ENCODE measurements at regions not wholly inside any gene's neighbourhood (a gene's known extent, or its start where the extent isn't known, plus 50 kb on each side); places are given as distances from the start of the nearest gene placed in this dataset.
A peak's percentile ranks its signal among the peaks of the same experiment; 100 is the strongest.

DNA sequence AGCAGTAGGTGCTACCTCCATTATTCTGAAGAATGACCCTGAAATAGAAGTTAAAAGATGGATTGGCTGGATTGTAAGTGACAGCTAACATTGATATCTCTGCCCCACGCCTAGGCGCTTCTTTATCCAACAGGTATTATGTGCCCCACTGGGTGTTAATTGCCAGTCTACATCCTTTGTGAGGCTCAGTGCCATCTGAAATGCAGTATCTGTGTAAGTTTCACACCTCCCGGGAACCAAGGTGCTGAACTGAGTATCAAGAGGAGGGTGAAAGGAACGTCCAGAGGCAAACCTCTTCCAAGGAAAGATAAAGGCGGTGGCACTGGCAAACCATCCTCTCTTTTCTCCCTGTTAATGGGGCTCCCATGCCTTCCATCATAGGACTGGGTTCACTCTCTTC, 181.1 kb upstream of the UBL3 start:
- no peak for DNase-seq (ENCODE audit: low spot score)

DNA sequence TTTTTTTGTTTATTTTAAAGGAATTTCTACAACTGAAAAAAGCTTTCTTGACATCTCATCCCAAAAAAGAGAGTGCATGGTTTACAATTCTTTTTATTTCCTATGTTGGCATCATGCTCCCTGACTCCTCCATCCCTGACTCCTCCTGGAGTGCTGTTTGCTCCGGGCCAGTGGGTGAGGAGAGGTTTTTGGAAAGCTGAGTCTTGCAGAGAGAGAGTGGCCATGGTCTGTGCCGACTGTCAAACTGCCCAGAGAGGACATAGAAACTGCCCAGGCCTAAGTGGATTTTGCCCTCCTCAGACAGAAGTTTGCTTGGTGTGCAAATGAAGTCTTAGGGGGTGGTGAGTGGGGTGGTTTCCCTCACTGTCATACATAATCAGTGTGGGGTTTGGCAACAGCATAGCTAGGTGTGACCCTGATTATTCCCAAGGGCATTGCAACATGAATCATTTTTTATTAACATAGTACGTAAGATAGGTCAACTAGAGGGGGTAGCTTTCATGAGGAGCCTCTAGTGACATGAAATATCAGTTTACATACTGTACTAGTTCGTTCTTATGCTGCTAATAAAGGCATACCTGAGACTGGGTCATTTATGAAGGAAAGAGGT, 179.8 kb upstream of the UBL3 start:
- no peak for DNase-seq (ENCODE audit: low spot score)

DNA sequence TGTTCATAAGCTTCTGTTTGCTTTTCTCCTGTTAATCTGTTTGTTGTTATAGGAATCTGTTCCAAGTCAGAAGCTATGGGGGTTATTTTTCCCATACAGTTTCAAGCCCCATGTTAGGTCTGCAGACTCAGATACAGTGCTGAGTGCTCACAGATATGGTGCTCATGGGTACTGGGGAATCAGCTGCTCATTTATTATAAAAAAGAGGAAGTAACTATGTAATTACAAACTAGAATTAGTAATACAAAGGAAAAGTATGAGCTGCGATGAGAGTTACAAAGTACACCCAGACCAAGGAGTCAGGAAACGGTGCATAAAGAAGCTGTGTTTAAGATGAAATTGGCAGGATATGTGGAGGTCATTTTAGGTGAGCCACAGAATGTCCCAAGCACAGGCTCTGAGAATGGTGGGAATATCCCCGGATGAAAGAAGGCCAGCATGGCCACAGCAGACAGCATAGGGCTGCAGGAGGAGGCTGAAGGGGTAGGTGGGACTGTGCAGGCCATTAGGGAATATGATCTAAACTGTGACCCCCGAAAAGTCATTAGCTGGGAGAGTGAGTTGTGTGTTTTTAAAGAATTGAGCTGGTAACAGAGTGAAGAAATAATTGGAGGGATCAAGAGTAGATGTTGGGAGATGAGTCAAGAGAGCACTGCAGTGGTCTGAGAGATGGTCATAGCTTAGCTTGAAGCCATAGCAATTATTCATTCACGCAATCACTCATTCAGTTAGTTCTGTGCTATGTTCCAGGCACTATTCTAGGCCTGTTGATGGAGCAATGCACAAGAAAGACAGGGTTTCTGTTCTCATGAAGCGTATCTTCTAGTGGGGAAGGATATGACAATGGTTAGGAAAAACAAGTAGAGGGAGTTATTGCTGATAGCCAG, 177.4 kb upstream of the UBL3 start:
- peak; percentile 24 for DNase-seq (ENCODE audit: low spot score)

DNA sequence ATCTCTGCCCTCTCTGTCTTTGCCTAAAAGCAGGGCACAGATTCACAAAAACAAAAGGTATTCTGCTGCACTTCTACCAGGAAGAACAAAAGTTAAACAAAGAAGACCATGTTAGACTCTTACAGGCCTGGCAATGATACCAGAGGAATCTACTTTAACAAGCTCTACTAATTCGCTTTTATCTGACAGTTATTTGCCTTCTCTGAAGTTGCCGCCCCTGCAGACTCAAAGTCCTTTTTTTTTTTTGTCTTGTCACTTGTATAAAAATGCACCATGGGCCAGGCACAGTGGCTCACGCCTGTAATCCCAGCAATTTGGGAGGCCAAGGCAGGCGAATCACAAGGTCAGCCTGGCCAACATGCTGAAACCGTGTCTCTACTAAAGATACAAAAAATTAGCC, 176.5 kb upstream of the UBL3 start:
- DNase-seq (ENCODE audit: low spot score): no peak

DNA sequence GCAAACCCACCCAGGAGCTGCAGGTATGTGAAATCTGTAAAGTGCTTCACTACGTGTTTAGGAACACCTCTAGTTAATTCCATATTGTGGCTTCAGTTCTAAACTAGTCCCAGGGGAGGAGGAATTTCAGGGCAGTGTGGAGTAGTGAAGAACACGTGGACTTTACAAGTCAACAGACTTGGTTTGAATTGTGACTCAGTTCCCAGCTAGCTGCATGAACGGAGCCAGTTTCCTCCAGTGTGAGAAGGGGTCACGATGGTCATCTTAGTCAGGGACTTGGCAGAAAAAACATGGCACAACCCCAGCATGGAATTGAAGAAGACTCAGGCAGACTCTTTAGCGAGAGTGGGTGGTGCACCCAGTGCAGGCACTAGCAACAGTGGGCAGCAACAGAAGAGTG, 175.7 kb upstream of the UBL3 start:
- peak; percentile 75 for DNase-seq (ENCODE audit: low spot score)

DNA sequence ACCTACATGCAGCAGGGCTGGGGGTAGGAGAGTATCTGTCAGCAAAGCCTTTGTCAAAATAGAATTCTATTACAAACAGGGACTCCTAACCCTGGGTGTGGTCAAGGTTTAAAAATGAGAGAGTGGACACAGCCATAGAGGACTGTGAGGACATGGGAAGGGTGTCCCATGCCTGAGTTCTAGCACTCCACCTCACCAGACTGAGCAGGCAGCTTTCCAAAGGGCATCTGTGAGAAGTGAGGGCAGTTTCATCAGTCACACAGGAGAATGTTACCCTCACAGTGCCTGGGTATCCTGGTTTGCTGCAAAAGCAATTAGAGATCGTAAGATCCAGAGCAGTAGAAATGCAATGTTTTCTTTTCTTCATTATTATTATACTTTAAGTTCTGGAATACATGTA, 174.9 kb upstream of the UBL3 start:
- DNase-seq (ENCODE audit: low spot score): no peak

DNA sequence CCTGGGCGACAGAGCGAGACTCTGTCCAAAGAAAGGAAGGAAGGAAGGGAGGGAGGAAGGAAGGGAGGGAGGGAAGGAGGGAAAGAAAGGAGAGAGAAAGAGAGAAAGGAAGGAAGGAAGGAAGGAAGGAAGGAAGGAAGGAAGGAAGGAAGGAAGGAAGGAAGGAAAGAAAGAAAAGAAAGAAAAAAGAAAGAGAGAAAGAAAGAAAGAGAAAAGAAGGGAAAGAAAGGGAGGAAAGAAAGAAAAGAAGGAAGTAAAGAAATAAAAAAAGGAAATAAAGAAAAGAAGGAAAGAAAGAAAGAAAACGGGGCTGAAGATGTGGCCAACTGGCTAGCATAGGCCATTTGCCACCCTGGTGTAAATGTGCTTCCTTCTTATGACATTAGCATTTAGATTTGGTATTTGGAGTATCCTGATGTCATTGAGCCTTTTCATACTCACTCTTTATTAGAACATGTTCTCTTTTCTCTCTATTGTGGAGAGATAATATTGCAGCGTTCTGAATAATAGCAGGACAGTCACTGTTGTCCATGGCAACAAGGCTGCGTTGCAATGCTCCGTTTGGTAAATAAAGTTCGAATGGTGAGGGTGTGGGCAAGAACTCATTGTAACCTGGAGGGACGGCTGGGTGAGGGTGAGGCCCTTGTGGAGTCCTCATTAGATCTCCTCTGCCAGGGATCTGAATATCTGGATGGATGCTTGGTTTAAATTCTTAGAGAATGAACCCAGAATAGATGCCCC, 173.9 kb upstream of the UBL3 start:
- DNase-seq (ENCODE audit: low spot score): no peak

DNA sequence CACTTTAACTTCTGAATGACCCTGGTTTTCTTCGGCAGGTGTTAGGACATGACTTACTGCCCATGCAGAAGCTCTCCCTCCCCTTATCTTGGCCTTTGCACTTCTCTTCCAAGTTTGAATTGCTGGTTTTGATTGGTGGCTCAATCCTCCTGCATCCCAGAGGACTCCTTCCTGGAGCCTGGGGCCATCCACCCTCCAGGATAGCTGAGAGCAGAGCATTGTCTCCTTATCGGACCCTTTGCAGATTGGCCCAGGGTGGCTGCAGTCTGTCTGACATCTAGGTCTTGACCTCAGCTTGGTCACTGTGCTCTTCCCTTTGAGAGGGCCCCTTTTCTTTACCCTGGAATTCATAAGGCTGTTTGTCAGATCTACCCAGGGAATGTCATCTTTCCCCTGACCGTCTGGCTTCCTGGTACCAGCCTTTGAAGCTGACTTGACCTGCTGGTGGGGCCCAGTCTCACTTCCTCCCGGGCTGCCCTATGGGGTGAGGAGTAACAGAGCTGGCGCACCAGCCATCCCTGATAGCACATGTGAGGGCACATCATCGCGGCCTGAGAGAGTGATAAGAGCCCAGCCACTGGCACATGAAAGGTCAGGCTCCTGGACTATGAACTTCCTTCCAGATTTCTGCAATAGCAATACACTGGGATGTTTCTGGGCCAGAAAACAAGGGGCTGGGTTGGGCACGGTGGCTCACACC, 172.9 kb upstream of the UBL3 start:
- DNase-seq (ENCODE audit: low spot score): no peak

DNA sequence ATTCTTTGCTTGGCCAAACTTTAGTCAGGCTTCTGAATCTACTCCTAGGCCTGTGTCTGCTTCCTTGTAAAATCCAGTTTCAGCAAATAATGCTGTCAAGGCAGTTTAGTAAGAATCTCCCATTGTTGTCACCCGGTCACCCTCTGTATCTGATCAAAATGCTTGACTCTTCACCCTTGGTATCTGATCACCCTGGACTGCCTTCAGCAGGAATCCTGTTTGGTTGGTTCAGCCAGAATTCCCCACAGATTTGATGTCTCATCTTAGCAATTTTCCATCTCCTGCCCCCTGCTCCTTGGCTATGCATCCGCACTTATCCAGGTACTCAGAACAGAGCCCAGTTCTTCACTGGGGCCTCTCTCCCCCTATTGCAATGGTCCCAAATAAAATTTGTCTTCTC, 172.4 kb upstream of the UBL3 start:
- no peak for DNase-seq (ENCODE audit: low spot score)

DNA sequence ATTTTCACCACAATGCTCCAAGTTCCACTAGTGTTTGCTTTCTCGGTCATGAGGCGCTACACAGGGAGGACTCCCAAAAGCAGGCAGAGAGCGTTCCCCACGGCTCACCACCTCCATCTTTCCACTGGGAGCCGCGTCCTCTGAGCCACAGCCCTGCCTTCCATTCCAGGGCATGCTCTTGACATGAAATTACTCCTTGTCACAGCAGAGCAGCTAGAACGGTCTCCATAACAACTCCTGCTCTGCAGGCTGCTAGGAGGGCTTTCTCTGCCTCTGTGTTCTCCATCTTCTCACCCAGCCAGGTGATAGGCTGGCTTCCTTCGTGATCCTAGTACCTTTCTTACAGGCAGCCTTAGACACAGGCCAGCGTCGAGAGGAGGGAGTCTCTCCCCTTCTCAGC, 171.8 kb upstream of the UBL3 start:
- no peak for DNase-seq (ENCODE audit: low spot score)

DNA sequence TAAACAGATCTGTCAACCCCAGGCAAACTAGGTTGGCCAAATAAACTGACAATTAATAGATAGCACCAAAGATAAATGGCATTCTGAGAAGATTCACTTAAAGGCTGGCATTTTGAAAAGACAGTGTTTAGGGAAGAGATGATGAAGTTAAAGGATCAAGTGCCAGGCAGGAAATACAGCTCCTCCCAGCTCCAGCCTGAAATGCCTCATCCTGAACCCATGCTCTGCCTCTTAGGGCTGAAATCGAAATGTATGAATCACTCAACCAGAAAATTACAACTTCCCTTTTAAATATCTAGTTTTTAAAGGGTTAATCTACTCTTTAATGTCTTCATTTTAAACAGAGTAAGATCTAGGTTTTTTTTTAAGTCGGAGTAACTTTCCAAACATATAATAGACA, 171.2 kb upstream of the UBL3 start:
- no peak for DNase-seq (ENCODE audit: low spot score)

DNA sequence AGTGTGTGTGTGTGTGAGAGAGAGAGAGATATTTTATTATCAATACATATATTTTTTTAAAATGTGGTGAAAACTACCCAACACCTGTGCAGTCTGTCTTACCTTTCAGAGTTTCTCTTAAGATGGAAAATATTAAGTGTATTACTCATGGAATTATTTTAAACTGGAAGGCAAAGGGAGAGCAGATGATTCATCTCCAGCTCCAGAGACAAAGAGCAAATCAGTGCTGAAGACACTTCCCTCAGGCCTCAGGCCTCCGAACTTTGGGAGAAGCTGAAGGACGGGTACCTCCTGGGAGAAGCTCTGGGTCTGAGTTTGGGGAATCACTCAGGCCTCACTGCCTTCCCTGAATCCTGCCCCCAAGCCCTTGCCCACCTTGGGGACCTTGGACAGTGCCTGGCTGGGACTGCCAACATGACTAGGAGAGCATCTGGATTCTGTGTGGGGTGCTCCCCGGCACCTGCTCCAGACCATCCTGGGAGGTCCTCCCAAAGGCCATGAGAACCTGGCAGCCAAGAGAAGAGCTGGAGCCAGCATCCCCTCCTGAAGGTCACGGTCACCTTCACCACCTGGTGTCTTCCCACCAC, 170.4 kb upstream of the UBL3 start:
- DNase-seq (ENCODE audit: low spot score): peak; percentile 30

DNA sequence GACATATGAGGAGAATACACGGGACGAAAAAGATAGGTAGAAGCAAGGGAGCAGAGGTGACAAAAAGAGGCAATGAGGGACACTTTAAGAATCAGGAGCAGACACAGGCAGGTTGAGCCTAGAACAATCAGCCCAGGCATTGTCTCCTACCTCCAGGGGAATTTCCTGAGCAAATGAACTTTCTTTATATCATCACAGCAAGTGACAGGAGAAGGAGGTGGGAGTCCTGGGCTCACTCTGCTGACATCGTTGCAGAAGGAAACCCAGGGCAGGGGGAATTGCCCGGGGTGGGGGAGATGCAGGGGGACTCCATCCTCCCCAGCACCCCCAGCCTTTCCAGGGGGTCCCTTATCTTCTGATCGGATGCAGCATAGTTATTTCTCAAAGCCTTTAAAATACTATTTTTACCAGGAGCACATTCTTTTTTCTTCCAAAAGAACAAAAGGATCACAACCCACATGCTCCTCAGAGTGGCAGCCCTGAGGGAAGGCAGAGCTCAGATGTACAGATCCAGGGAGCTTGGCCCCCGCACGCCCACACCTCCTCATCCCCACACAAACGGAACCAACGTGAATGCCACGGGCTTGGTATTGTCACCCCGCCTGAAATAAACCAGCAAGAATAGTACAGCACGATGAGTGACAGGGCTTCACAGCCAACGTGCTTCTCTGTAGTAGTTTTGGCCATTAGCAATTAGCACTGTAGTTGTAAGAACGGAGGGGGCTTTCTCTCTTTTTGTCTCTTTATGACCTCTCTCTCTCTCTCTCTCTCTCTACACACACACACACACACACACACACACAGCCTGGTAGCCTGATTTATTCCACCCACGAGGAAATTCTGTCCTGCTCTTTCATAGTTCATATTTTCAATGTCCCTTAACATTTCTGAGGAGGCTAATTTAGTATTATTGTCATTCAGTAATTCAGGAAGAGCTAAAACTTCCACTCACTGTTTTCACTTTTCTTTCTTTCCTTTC, 169.5 kb upstream of the UBL3 start:
- DNase-seq (ENCODE audit: low spot score): no peak

DNA sequence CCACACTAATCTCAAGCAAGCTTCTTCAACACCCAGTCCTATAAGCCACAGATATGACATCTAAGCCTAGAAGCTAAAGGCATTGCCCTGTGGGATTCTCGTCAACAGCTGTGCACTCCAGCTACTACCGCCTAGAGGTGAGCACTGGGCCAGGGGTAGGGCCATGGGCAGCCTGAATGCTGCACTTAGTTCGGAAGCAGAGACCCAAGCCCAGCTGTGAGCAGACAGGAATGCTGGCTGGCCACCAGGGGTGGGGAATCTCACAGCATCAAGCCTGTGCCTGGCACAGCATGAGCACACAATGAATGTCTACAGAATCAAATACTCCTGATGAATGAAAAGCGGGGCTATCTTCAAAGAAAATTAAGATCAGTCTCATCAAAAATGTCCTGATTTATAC, 167.5 kb upstream of the UBL3 start:
- no peak for DNase-seq (ENCODE audit: low spot score)

DNA sequence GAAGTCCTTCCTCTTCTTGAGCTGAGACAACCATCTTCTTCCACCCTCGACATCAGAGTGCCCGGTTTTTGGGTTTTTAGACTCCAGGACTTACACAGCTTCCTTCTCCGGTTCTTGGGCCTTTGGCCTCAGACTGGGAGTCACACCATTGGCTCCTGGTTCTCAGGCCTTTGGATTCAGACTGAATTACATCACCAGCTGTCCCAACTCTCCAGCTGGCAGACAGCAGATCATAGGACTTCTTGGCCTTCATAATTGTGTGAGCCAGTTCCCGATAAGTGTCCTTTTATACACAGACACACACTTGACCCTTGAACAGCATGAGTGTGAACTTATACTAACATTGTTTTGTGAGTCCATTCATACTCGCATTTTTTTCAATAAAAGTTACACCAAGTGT, 166.0 kb upstream of the UBL3 start:
- DNase-seq (ENCODE audit: low spot score): no peak

DNA sequence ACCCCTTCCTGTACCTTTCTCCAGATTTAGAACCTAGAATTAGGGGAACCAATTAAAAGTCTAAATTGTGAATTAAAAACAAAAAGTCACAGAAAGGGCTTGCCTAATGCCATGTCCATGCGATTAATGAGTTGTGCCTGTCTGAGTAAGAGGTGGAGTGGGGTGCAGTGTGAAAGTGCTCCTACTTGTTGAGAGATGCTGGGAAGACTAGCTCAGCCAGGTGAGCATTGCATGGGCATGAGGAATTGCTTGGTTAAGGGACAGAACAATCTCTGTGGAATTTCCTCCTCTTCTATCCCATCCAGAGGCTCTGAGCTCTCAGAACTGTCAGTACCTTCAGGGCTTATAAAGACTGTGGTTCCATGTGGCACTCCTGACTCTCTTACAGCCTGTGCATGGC, 159.0 kb upstream of the UBL3 start:
- no peak for DNase-seq (ENCODE audit: low spot score)

DNA sequence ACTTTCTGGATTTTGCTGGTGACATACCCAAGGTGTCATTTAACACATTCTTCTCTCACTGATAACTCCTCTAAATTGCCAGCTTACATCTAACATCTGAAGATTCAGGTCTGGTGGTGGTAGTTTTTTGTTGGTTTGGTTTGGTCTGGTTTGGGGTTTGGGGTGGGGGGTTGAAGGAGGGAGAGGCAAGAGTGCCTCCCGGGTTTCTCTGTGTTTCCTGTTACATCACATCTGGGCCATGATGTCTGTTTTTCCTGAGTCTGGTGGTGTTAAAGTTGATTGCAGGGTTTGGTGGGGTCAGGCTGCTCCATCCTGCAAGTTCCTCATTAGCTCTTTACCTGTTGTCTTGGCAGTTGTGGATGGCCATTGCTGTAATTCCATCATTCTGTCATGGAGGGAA, 155.8 kb upstream of the UBL3 start:
- no peak for DNase-seq (ENCODE audit: low spot score)

DNA sequence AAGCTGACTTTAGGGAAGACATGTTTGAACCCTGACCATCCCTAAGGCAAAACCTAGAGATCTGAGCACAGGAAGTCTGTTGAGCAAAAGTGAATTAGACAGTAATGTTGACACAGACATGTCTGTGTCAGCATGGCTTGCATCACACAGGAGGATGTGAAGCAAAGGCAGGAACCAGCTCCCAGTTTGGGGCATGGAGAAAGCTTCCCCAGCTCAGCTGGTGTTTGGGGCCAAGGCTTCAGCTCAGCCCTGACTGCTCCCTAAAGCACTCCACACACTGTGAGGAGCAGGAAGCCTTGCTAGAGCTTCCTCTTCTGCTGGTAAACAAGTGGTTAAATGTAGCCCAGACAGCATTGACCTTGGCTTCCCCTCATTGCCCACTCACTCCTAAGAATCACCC, 153.8 kb upstream of the UBL3 start:
- no peak for DNase-seq (ENCODE audit: low spot score)

DNA sequence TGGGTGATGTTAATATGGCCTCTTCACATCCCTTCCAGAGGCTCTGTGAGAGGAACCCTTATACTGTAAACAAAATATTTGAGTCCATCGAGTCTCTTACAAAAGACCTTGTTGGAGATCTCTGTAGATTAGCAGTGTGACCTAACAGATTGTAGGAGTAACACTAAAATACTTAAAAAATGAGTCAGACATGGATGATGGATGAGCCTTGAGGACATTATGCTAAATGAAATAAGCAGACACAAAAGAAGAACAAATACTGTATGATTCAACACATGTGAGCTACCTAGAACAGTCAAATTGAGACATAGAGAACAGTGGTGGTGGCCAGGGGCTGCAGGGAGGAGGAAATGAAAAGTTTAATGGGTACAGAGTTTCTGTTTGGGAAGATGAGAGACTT, 152.2 kb upstream of the UBL3 start:
- peak; percentile 62 for DNase-seq (ENCODE audit: low spot score)

DNA sequence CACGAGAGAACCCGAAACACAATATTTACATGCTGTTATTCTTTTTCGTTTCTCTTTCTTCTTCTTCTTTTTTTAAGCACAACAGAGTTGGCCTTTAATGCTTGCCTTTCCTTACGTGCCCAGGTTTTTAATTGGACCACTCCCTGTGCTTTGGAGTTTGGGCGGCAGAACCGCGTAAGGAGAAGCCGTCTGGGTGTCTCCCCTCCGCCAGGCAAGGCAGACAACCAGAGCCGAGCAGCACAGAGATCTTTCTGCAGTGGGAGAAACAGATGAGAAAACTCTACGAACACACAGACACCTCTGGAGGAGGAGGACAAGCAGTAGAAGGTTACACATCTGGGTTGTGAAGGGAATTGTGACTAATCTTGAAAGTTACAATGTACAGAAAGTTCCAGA, 150.0 kb upstream of the UBL3 start:
- no peak for DNase-seq (ENCODE audit: low spot score)

All from AG08395 (cell line).